AG04449 (cell line): ENCODE measurements at regions not wholly inside any gene's neighbourhood (a gene's known extent, or its start where the extent isn't known, plus 50 kb on each side); places are given as distances from the start of the nearest gene placed in this dataset.

Experiments used
- CTCF ChIA-PET: fragments of 350-600 bp; formaldehyde crosslinking; extraction: SDS; loops from one replicate; lab custom pipeline; 2021; ENCODE audit warnings: antibody characterized with exemption; lab: Yijun Ruan, JAX
- POLR2A ChIA-PET: fragments of 400-600, 350-600 bp; formaldehyde crosslinking; extraction: SDS; loops from one replicate; lab custom pipeline; 2020; ENCODE audit warnings: antibody characterized with exemption, inconsistent platforms; lab: Yijun Ruan, JAX
- DNase-seq: peaks from one replicate; pipeline ENCODE4 v3.0.0-alpha.2; 2010; ENCODE audit warnings: low read depth, low spot score
- H3K4me3 ChIP-seq: 2 replicates; pipeline ENCODE4 v1.5.1; 2011; ENCODE audit warnings: low read depth, mild to moderate bottlenecking, control low read depth, low read length
- TF ChIP-seq, protein P1 (sequence below): IDR thresholded peaks from one replicate; pipeline ENCODE4 v1.5.1; 2011; ENCODE audit warnings: mild to moderate bottlenecking, moderate library complexity, low read length, control low read depth, inconsistent platforms; ENCODE audit not compliant: insufficient read depth; ENCODE audit errors: missing control alignments

DNA sequence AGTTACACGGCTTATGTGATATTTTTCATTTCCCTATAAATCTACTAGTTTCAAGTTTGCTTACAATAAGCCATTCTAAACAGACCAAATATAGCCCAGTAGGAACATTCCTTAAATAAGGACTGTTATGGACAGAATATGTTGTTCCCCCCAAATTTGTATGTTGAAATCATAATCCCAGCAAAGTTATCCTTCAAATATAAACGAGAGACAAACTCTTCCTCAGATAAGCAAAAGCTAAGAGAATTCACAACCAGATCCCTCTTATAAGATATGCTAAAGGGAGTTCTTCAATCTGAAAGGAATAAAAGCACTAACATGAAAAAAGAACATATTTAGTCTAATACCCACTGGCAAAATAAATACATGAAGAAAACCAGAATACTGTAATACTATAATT is 795.5 kb upstream of the GJE1 start:
- ChIA-PET POLR2A (interaction anchor here (0.6 kb wide), 1 partner anchor 195 kb away, joined by 3 read pairs; no protein-coding TSS in a partner anchor), CTCF (no interaction called here)
- DNase-seq, result no peak
- TF ChIP-seq, protein P1, sequence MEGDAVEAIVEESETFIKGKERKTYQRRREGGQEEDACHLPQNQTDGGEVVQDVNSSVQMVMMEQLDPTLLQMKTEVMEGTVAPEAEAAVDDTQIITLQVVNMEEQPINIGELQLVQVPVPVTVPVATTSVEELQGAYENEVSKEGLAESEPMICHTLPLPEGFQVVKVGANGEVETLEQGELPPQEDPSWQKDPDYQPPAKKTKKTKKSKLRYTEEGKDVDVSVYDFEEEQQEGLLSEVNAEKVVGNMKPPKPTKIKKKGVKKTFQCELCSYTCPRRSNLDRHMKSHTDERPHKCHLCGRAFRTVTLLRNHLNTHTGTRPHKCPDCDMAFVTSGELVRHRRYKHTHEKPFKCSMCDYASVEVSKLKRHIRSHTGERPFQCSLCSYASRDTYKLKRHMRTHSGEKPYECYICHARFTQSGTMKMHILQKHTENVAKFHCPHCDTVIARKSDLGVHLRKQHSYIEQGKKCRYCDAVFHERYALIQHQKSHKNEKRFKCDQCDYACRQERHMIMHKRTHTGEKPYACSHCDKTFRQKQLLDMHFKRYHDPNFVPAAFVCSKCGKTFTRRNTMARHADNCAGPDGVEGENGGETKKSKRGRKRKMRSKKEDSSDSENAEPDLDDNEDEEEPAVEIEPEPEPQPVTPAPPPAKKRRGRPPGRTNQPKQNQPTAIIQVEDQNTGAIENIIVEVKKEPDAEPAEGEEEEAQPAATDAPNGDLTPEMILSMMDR, result no peak
- no peak overlapping the region for H3K4me3 ChIP-seq

DNA sequence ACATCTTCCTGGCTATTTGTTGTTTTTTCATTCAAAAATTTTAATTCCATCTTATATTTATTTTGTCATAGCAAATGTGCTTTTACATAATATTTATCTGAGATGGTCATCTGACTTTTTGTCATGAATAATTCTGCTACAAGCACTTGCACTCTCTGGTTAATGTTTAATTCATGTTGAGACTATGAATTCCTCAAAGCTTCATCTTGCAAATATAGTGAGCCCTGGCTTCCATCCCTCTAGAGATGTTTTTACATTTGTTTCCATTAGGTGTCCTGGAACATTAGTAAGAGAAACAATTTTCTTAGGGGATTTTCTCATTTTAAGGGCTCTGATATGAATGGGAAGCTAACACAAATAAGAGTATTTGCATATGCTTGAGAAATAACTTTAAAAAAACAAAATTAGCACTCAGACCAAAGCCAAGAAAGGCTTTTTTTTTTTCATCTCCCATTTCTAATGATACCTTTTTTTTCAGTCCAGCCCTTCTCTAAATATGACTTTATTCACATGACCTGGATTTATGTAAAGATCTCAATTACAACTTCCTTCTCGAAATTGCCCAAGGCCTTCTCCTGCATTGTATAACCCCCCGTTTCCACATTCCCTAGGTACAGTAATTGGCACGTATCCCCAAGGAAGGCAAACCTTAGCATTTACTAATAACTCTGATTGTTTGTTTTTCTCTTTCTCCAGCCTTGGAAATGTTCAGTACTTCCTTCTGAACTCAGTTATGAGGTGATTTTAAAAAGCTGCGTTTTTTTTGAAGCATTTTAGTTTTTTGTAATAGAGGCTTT is 797.0 kb upstream of the GJE1 start:
- CTCF ChIA-PET, result no interaction called here
- TF ChIP-seq, protein P1, result no peak
- H3K4me3 ChIP-seq, result no peak overlapping the region
- DNase-seq, result no peak
- POLR2A ChIA-PET, result no interaction called here

DNA sequence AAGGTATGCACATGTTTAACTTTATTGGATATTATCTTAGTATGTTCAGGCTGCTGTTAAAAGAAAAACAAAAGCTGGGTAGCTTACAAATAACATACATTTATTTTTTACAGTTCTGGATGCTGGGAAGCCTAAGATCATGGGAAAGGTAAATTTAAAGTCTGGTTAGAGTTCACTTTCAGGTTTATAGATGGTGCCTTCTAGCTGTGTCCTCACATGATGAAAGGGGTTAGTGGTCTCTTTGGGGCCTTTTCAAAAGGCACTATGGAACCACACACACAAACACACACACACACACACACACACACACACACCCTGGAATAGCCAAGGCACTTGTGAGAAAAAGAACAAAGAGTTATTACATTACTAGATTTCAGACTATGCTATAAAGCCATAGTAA is 805.8 kb upstream of the GJE1 start:
- no peak for DNase-seq
- POLR2A ChIA-PET, result no interaction called here
- TF ChIP-seq, protein P1, result no peak
- CTCF ChIA-PET, result no interaction called here
- peak overlapping the region; percentile 44 for H3K4me3 ChIP-seq

DNA sequence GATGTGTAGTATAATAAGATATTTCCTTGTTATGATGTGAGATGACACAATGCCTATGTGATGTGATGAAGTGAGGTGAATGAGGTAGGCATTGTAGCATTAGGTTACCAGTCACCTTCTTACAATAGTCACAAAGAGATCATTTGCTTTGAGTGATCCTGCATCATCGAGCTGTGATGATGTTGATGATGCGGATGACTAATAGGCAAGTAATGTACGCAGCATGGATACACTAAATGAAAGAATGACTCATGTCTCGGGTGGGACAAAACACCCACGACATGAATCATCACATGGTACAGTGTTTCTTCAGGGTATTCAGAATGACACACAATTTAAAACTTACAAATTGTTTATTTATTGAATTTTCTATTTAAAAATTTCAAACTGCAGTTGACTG is 806.3 kb upstream of the GJE1 start:
- H3K4me3 ChIP-seq, result peak overlapping the region; percentile 44
- ChIA-PET CTCF (no interaction called here), POLR2A (no interaction called here)
- TF ChIP-seq, protein P1, result no peak
- DNase-seq, result peak; percentile 95

DNA sequence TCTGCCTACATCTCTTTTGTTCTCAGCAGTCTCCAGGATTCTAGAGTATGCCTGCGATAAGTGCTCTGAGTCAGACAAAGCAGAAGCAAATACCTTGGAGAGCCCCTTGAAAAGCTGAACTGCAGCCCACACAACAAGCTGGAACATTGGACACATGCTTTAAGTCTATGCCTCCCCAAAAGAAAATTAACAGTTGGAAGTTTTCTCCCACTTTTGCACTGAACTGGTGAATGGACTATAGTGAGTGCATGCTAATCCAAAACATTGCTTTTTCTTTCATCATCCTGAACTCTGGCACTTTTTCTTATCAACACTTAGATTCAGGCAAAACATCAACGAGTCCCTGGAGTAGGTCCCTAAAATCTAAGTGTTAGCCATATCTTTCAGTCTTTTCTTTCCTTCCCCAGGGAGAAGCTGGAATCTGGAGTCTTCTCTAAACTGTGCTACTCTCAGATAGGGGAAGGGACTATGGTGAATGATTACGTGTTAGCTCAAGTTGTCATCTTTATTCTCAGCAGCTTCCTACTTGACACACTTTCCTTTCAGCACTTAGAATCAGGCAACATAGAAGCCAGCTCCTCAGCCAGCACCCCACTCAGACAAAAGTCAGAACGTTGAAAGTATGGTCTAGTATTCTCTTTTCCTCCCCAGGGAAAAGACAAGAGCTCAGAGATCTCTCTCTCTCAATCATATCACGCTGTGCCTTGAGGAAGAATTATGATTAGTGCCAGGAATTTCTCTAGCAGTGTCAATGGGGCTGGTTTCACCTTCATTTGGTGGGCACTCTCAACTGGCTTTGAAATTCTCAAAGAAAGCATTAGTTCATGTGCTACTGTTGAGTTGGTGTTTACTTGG is 811.0 kb upstream of the GJE1 start:
- DNase-seq, result no peak
- POLR2A ChIA-PET, result no interaction called here
- H3K4me3 ChIP-seq, result no peak overlapping the region
- CTCF ChIA-PET, result interaction anchor here (0.8 to 1.4 kb wide), 3 partner anchors 9 to 240 kb away, joined by 3 to 4 read pairs (median 3); no protein-coding TSS in a partner anchor
- TF ChIP-seq, protein P1, result no peak

DNA sequence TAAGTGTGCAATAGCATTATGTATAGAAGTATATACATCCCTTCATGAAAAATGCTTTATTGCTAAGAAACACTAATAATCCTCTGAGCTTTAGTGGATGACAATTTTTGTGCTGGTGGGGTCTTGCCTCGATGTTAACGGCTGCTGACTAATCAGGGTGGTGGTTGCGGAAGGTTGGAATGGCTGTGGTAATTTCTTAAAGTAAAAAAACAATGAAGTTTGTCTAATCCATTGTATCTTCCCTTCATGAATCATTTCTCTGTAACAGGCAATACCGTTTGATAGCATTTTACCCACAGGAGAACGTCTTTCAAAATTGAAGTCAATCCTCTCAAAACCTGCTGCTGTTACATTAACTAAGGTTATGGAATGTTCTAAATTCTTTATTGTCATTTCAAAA is 816.5 kb upstream of the GJE1 start:
- DNase-seq, result no peak
- no peak overlapping the region for H3K4me3 ChIP-seq
- TF ChIP-seq, protein P1, result no peak
- ChIA-PET CTCF (no interaction called here), POLR2A (no interaction called here)
